ENCODE measurements at regions not wholly inside any gene's neighbourhood (a gene's known extent, or its start where the extent isn't known, plus 50 kb on each side); places are given as distances from the start of the nearest gene placed in this dataset.

GRCh38 chr5:51449026-51449425 is 65.8 kb downstream of the ISL1 start:
- TF ChIP-seq SP1 (IDR thresholded peaks at IDR 0.05) (no peak), CTBP1 (IDR thresholded peaks at IDR 0.05; ENCODE audit: borderline replicate concordance) (no peak), BHLHE40 (IDR thresholded peaks at IDR 0.05; ENCODE audit: borderline replicate concordance) (no peak), ARNT (IDR thresholded peaks at IDR 0.05) (no peak), FOXK2 (IDR thresholded peaks at IDR 0.05) (no peak), L3MBTL2 (conservative IDR thresholded peaks at IDR 0.05) (no peak), ZNF384 (IDR thresholded peaks at IDR 0.05) (no peak), HDGF (IDR thresholded peaks at IDR 0.05; ENCODE audit: borderline replicate concordance) (no peak), TARDBP (IDR thresholded peaks at IDR 0.05) (no peak), ELF4 (IDR thresholded peaks at IDR 0.05) (no peak), FOXM1 (IDR thresholded peaks at IDR 0.05; ENCODE audit: borderline replicate concordance) (no peak), FOXA1 (IDR thresholded peaks at IDR 0.05) (no peak), SUZ12 (IDR thresholded peaks at IDR 0.05) (no peak), NFRKB (IDR thresholded peaks at IDR 0.05) (no peak), LEF1 (IDR thresholded peaks at IDR 0.05; ENCODE audit: borderline replicate concordance) (no peak)
- TF ChIP-seq, protein P1, sequence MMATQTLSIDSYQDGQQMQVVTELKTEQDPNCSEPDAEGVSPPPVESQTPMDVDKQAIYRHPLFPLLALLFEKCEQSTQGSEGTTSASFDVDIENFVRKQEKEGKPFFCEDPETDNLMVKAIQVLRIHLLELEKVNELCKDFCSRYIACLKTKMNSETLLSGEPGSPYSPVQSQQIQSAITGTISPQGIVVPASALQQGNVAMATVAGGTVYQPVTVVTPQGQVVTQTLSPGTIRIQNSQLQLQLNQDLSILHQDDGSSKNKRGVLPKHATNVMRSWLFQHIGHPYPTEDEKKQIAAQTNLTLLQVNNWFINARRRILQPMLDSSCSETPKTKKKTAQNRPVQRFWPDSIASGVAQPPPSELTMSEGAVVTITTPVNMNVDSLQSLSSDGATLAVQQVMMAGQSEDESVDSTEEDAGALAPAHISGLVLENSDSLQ (IDR thresholded peaks at IDR 0.05): no peak
- ChIA-PET POLR2A (no interaction called here), CTCF (no interaction called here)
- no peak for DNase-seq (ENCODE audit: extremely low spot score)

DNA sequence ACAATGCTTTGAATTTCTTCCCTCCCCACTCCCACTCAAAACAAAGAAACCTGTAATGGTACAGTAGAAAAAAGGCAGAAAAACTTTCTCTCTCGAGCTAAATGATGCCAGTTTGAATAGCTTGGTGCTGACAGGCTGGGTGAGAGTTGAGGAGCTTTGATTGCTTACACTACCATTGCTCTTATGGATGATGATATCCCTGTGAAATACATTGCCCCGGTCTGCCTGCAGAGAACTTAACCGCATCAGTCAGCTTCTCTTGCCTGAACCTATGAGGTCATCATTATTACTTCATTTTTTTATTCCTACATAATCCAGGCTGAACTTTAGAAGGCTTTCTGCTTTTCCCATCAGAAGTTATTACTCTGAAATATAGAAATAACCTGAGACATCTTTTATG is 69.3 kb downstream of the ISL1 start:
- TF ChIP-seq L3MBTL2 (conservative IDR thresholded peaks at IDR 0.05): no peak
- no peak for TF ChIP-seq SP1 (IDR thresholded peaks at IDR 0.05)
- TF ChIP-seq ZNF384 (IDR thresholded peaks at IDR 0.05): no peak
- TF ChIP-seq HDGF (IDR thresholded peaks at IDR 0.05; ENCODE audit: borderline replicate concordance): no peak
- TF ChIP-seq SUZ12 (IDR thresholded peaks at IDR 0.05): no peak
- TF ChIP-seq LEF1 (IDR thresholded peaks at IDR 0.05; ENCODE audit: borderline replicate concordance): no peak
- no peak for TF ChIP-seq NFRKB (IDR thresholded peaks at IDR 0.05)
- TF ChIP-seq BHLHE40 (IDR thresholded peaks at IDR 0.05; ENCODE audit: borderline replicate concordance): no peak
- TF ChIP-seq TARDBP (IDR thresholded peaks at IDR 0.05): no peak
- TF ChIP-seq, protein P1 (IDR thresholded peaks at IDR 0.05): no peak
- no peak for DNase-seq (ENCODE audit: extremely low spot score)
- POLR2A ChIA-PET: no interaction called here
- CTCF ChIA-PET: no interaction called here

DNA sequence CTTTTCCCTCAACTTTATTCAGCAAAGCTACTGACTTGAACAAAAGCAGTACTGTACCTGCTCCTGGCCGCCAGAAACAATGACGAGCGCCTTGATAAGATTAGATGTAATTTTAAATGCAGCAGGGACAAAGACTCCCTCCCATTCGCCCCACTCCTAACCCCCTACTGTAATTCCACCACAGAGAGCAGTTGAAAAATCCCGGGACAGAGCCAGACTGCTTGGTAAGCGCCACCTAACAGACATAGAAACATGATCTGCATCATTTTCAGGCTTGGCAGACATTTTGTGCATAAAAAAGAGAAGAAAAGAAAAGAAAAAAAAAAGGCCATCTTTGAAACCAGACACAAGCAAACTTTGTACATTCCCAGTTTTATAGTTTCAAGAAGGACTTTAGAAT is 81.9 kb downstream of the ISL1 start:
- peak; percentile 37 for DNase-seq (ENCODE audit: extremely low spot score)
- CTCF ChIA-PET: no interaction called here
- TF ChIP-seq LEF1 (IDR thresholded peaks at IDR 0.05; ENCODE audit: borderline replicate concordance): no peak
- TF ChIP-seq ZNF384 (IDR thresholded peaks at IDR 0.05): peak; percentile 68
- POLR2A ChIA-PET: no interaction called here

- CTCF ChIA-PET: no interaction called here
Measured at GRCh38 chr5:51466214-51466613, 83.0 kb downstream of the ISL1 start.

DNA sequence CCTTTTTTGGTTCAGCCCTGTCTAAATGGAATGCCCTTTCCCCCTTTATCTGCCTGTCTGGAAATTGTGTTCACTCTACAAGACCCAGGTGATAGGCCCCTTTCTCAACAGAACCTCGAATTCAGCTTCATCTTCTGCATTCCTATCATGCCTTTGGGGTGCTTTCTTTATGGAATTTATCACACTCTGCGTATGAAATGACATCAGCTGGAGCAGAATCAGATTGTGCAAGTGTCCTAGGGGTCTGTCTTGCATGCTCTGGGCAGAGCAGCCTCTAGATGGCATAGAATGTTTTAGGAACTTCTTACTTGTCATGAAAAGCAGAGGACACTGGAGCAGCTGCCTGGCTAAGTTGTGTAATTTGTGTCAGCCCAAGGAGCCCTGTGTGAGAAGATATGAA is 84.9 kb downstream of the ISL1 start:
- CTCF ChIA-PET: no interaction called here
- POLR2A ChIA-PET: no interaction called here
- DNase-seq (ENCODE audit: extremely low spot score): no peak
- no peak for TF ChIP-seq LEF1 (IDR thresholded peaks at IDR 0.05; ENCODE audit: borderline replicate concordance)
- no peak for TF ChIP-seq NFRKB (IDR thresholded peaks at IDR 0.05)
- no peak for TF ChIP-seq ARNT (IDR thresholded peaks at IDR 0.05)
- TF ChIP-seq ELF4 (IDR thresholded peaks at IDR 0.05): no peak

More at GRCh38 chr5:51466214-51466613, 83.0 kb downstream of the ISL1 start:
- POLR2A ChIA-PET: no interaction called here
- no peak for DNase-seq (ENCODE audit: extremely low spot score)
- TF ChIP-seq TARDBP (IDR thresholded peaks at IDR 0.05): no peak

- POLR2A ChIA-PET: interaction anchor here (0.7 kb wide), 1 partner anchor 11 kb away, joined by 4 read pairs; no protein-coding TSS in a partner anchor
- CTCF ChIA-PET: no interaction called here
- no peak for DNase-seq (ENCODE audit: extremely low spot score)
- TF ChIP-seq HDGF (IDR thresholded peaks at IDR 0.05; ENCODE audit: borderline replicate concordance) (no peak), ZNF384 (IDR thresholded peaks at IDR 0.05) (no peak), NFRKB (IDR thresholded peaks at IDR 0.05) (no peak), TARDBP (IDR thresholded peaks at IDR 0.05) (no peak), L3MBTL2 (conservative IDR thresholded peaks at IDR 0.05) (no peak), FOXK2 (IDR thresholded peaks at IDR 0.05) (no peak), ELF4 (IDR thresholded peaks at IDR 0.05) (no peak), SP1 (IDR thresholded peaks at IDR 0.05) (no peak), LEF1 (IDR thresholded peaks at IDR 0.05; ENCODE audit: borderline replicate concordance) (no peak), FOXA1 (IDR thresholded peaks at IDR 0.05) (no peak), SUZ12 (IDR thresholded peaks at IDR 0.05) (no peak), CTBP1 (IDR thresholded peaks at IDR 0.05; ENCODE audit: borderline replicate concordance) (no peak), FOXM1 (IDR thresholded peaks at IDR 0.05; ENCODE audit: borderline replicate concordance) (no peak), BHLHE40 (IDR thresholded peaks at IDR 0.05; ENCODE audit: borderline replicate concordance) (no peak), ARNT (IDR thresholded peaks at IDR 0.05) (no peak)
- TF ChIP-seq, protein P1 (IDR thresholded peaks at IDR 0.05): no peak
Measured at GRCh38 chr5:51471630-51472029, 88.4 kb downstream of the ISL1 start.

DNA sequence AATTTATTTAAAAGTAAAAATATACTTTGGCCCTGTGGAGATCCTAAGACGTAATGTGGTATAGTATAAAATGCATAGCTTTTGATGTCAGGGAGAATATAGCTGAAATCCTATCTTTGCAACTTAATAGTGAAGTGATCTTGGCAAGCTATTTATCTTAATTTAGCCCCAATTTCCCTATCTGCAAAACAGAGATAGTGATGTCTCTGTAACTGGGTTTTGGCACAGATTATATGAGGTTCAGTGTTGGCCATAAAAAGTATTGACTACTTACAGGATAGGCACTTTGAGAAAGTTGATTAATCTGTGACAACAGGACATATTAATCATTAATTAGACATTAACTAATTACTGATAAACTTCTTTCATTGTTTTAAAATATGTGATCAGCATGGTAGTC is 89.2 kb downstream of the ISL1 start:
- DNase-seq (ENCODE audit: extremely low spot score): no peak
- CTCF ChIA-PET: no interaction called here
- TF ChIP-seq ARNT (IDR thresholded peaks at IDR 0.05) (no peak), FOXM1 (IDR thresholded peaks at IDR 0.05; ENCODE audit: borderline replicate concordance) (no peak), CTBP1 (IDR thresholded peaks at IDR 0.05; ENCODE audit: borderline replicate concordance) (no peak), ELF4 (IDR thresholded peaks at IDR 0.05) (no peak), SUZ12 (IDR thresholded peaks at IDR 0.05) (no peak), NFRKB (IDR thresholded peaks at IDR 0.05) (no peak), BHLHE40 (IDR thresholded peaks at IDR 0.05; ENCODE audit: borderline replicate concordance) (no peak), FOXA1 (IDR thresholded peaks at IDR 0.05) (no peak), SP1 (IDR thresholded peaks at IDR 0.05) (no peak), LEF1 (IDR thresholded peaks at IDR 0.05; ENCODE audit: borderline replicate concordance) (no peak), HDGF (IDR thresholded peaks at IDR 0.05; ENCODE audit: borderline replicate concordance) (no peak), FOXK2 (IDR thresholded peaks at IDR 0.05) (no peak), L3MBTL2 (conservative IDR thresholded peaks at IDR 0.05) (no peak), TARDBP (IDR thresholded peaks at IDR 0.05) (no peak)
- TF ChIP-seq, protein P1 (IDR thresholded peaks at IDR 0.05): no peak
- POLR2A ChIA-PET: no interaction called here

All from HEK293T (cell line).